Keratinocyte (primary cell): ENCODE measurements at regions not wholly inside any gene's neighbourhood (a gene's known extent, or its start where the extent isn't known, plus 50 kb on each side); places are given as distances from the start of the nearest gene placed in this dataset.

Experiments
- CTCF ChIP-seq, 3 experiments: IDR thresholded peaks in 1 of 3; conservative IDR thresholded peaks in 1 of 3; optimal IDR thresholded peaks in 1 of 3; 2 replicates in 2 of 3; 3 replicates in 1 of 3; pipeline versions ENCODE3 to v1.5.1; 2011; ENCODE audit warnings: low read length in 3 of 3, mild to moderate bottlenecking in 3 of 3, moderate library complexity in 2 of 3, control low read depth in 1 of 3, inconsistent platforms in 1 of 3; ENCODE audit not compliant: insufficient read depth in 2 of 3; ENCODE audit errors: extremely low read depth in 1 of 3
- EZH2 ChIP-seq: IDR thresholded peaks from one replicate; pipeline ENCODE4 v1.6.1; 2012; ENCODE audit warnings: inconsistent platforms, mild to moderate bottlenecking, low read length, moderate library complexity

- TF ChIP-seq CTCF (optimal IDR thresholded peaks at IDR 0.05 in 1 of 3, IDR thresholded peaks at IDR 0.05 in 1 of 3, conservative IDR thresholded peaks at IDR 0.05 in 1 of 3; ENCODE audit: extremely low read depth in 1 of 3, insufficient read depth in 2 of 3, low read length in 3 of 3) (no peak), EZH2 (no peak)
These were observed 167.4 kb downstream of the TOX3 start for GRCh38 chr16:52379551-52379950.
